ENCODE measurements at regions not wholly inside any gene's neighbourhood (a gene's known extent, or its start where the extent isn't known, plus 50 kb on each side); places are given as distances from the start of the nearest gene placed in this dataset.
"Not testable (repeated sequence)": the region's sequence is repeated elsewhere in the genome, so short reads cannot be mapped to it uniquely, and the experiment has no call there.

DNA sequence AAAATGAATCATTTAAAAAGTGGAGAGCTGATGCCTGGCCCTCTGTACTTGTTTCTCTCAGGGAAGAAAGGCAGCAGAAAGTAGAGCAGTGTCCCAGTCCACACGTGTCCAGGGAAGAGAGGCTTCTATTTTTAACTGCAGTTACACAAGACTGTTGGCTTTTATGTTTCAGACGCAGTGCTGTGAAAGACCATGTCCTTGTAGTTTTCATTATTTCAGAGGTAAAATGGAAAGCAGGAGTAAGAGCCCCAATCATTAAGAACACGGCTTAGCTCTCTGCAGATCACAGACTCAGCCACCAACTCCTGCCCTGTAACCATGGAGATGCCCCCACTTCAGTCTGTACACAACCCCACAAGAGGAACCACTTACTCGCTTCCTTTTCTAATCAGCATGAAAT is 336.3 kb downstream of the DAD1 start:
- Histone ChIP-seq H3K36me3 (no peaks in the 10 kb centered on the region), H3K27me3 (no peaks in the 10 kb centered on the region), H3K27ac (no peak overlapping the region), H3K4me3 (no peak overlapping the region), H3K4me1 (no peaks in the 10 kb centered on the region), H3K9me3 (no peaks in the 10 kb centered on the region)
- intact Hi-C loops (cut with DNase I), result no loop called here
- ATAC-seq (no peak), DNase-seq (no peak)
- WGBS (ENCODE audit: insufficient coverage, low coverage, low lambda C conversion rate, missing lambda C conversion rate), result 10% methylated on average over 4 of the region's 4 CpGs
- TF ChIP-seq POLR2A (IDR thresholded peaks at IDR 0.05), result no peak
- TF ChIP-seq, protein P1, sequence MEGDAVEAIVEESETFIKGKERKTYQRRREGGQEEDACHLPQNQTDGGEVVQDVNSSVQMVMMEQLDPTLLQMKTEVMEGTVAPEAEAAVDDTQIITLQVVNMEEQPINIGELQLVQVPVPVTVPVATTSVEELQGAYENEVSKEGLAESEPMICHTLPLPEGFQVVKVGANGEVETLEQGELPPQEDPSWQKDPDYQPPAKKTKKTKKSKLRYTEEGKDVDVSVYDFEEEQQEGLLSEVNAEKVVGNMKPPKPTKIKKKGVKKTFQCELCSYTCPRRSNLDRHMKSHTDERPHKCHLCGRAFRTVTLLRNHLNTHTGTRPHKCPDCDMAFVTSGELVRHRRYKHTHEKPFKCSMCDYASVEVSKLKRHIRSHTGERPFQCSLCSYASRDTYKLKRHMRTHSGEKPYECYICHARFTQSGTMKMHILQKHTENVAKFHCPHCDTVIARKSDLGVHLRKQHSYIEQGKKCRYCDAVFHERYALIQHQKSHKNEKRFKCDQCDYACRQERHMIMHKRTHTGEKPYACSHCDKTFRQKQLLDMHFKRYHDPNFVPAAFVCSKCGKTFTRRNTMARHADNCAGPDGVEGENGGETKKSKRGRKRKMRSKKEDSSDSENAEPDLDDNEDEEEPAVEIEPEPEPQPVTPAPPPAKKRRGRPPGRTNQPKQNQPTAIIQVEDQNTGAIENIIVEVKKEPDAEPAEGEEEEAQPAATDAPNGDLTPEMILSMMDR (IDR thresholded peaks at IDR 0.05), result no peak

DNA sequence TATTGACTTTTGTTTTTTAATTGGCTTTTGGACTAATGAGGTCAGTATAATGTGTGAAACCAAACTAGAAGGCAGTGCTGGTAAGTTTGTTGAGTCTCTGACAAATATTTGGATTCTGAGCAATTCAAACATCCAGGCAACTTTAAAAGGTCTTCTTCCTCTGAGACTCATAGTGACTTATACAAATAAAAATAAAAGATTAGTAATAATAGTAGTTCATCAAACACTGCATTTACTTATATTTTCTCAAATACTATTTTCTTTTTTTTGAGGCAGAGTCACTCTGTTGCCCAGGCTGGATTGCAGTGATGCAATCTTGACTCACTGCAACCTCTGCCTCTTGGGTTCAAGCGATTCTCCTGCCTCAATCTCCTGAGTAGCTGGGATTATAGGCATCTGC is 337.9 kb downstream of the DAD1 start:
- TF ChIP-seq, protein P1 (IDR thresholded peaks at IDR 0.05), result no peak
- no peak for TF ChIP-seq POLR2A (IDR thresholded peaks at IDR 0.05)
- no peaks in the 10 kb centered on the region for H3K9me3 ChIP-seq
- intact Hi-C loops (cut with DNase I), result no loop called here
- no peak for DNase-seq
- no peak overlapping the region for H3K27ac ChIP-seq
- H3K27me3 ChIP-seq, result no peaks in the 10 kb centered on the region
- H3K36me3 ChIP-seq, result no peaks in the 10 kb centered on the region
- H3K4me3 ChIP-seq, result no peak overlapping the region
- 78% methylated on average over 1 of the region's 1 CpG for WGBS (ENCODE audit: insufficient coverage, low coverage, low lambda C conversion rate, missing lambda C conversion rate)
- no peaks in the 10 kb centered on the region for H3K4me1 ChIP-seq
- ATAC-seq, result no peak

DNA sequence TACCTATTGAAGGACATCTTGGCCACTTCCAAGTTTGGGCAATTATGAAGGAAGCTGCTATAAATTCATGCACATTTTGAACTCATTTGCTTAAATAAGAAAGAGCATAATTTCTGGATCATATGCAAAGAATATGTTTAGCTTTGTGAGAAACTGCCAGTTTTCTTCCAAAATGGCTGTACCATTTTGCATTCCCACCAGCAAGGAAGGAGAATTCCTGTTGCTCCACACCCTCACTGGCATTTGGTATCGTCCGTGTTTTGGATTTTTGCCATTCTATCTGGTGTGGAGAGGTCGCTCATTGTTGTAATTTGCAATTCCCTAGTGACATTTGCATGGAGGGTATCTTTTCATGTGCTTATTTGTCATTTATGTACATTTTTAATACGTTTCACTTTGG is 339.3 kb downstream of the DAD1 start:
- no peak overlapping the region for H3K4me3 ChIP-seq
- H3K9me3 ChIP-seq, result no peaks in the 10 kb centered on the region
- TF ChIP-seq, protein P1 (IDR thresholded peaks at IDR 0.05), result no peak
- no peak for TF ChIP-seq POLR2A (IDR thresholded peaks at IDR 0.05)
- WGBS (ENCODE audit: insufficient coverage, low coverage, low lambda C conversion rate, missing lambda C conversion rate), result 38% methylated on average over 4 of the region's 4 CpGs
- H3K4me1 ChIP-seq, result no peaks in the 10 kb centered on the region
- ATAC-seq (no peak), DNase-seq (no peak)
- H3K27ac ChIP-seq, result no peak overlapping the region
- H3K36me3 ChIP-seq, result no peaks in the 10 kb centered on the region
- intact Hi-C loops (cut with DNase I), result no loop called here
- no peaks in the 10 kb centered on the region for H3K27me3 ChIP-seq

DNA sequence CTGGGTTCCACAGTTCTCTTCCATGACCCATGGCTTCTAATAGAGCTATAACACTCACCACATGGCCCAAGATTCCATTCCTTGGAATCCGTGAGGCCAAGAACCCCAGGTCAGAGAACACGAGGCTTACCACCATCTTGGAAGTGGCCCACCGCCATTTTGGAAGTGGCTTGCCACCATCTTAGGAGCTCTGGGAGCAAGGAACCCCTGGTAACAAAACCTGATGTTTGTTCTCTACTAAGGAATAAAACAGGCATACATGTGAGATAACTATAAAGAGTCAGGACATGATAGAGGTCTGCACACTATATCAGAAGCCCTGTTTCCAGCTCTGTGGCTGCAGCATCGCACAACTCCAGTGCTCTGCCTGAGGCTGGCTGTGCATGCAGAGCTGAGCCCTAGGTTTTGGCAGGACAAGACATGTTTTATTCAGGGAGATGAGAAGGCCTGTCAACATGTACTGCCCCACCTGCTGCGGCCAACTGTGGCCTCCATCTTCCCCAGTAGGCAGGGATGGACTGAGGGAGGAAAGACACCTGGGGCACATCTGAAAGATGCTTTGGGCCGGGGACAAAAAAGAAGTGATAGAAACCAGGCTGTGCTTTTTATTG is 344.9 kb downstream of the DAD1 start:
- ATAC-seq, result no peak
- no peak overlapping the region for H3K27ac ChIP-seq
- no peak overlapping the region for H3K4me3 ChIP-seq
- TF ChIP-seq POLR2A (IDR thresholded peaks at IDR 0.05), result no peak
- TF ChIP-seq, protein P1 (IDR thresholded peaks at IDR 0.05), result no peak
- H3K4me1 ChIP-seq, result no peaks in the 10 kb centered on the region
- H3K27me3 ChIP-seq, result no peaks in the 10 kb centered on the region
- WGBS (ENCODE audit: insufficient coverage, low coverage, low lambda C conversion rate, missing lambda C conversion rate), result 39% methylated on average over 3 of the region's 6 CpGs
- DNase-seq, result no peak
- no peaks in the 10 kb centered on the region for H3K9me3 ChIP-seq
- intact Hi-C loops (cut with DNase I), result no loop called here
- H3K36me3 ChIP-seq, result no peaks in the 10 kb centered on the region

DNA sequence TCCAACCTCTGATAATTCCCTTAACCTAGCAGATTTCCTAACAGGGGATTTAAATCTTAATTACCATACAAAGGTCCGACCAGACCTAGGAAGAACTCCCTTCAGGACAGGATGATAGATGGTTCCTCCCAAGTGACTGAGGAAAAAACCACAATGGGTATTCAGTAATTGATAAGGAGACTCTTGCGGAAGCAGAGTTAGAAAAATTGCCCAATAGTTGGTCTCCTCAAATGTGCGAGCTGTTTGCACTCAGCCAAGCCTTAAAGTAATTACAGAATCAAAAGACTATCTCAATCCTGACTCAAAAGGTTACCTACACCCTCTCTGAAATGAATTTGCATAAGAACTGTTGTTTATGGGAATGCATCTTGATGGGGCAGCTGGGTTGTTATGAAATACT is 350.7 kb downstream of the DAD1 start:
- H3K9me3 ChIP-seq; H3K27ac ChIP-seq; DNase-seq; H3K27me3 ChIP-seq; H3K36me3 ChIP-seq; ATAC-seq; H3K4me3 ChIP-seq; H3K4me1 ChIP-seq; intact Hi-C loops (cut with DNase I): not testable (repeated sequence)
- WGBS (ENCODE audit: insufficient coverage, low coverage, low lambda C conversion rate, missing lambda C conversion rate), result 25% methylated on average over 1 of the region's 3 CpGs
